ENCODE measurements at regions not wholly inside any gene's neighbourhood (a gene's known extent, or its start where the extent isn't known, plus 50 kb on each side); places are given as distances from the start of the nearest gene placed in this dataset.

GRCh38 chr5:159486836-159487235 lies 156.5 kb upstream of the IL12B start:
- BruUV-seq (replicated peaks) = no TSS peak
- ATAC-seq = no peak
- ChIA-PET POLR2A (no interaction called here), CTCF (no interaction called here), RAD21 (ENCODE audit: unreplicated experiment) (no interaction called here), SMC1A (ENCODE audit: uncharacterized antibody, unreplicated experiment) (interaction anchor here (2.8 kb wide), 1 partner anchor 17 kb away, joined by 9 read pairs; no protein-coding TSS in a partner anchor)
- H4K20me1 ChIP-seq (ENCODE audit: control insufficient read depth, insufficient read depth) = no peaks in the 10 kb centered on the region
- H3K4me1 ChIP-seq (ENCODE audit: control insufficient read depth, insufficient read depth, low read length) = no peaks in the 10 kb centered on the region
- no peak overlapping the region for H3K4me2 ChIP-seq (ENCODE audit: control insufficient read depth, insufficient read depth)
- no peak overlapping the region for H3K27ac ChIP-seq (ENCODE audit: control insufficient read depth, insufficient read depth)
- H3K79me2 ChIP-seq (ENCODE audit: control insufficient read depth, insufficient read depth, low read length) = no peaks in the 10 kb centered on the region
- H3K36me3 ChIP-seq (ENCODE audit: control insufficient read depth in 2 of 2, insufficient read depth in 2 of 2, low read length in 1 of 2) = no peaks in the 10 kb centered on the region; a peak in 1 of 4 replicates
- no peak overlapping the region for H3K4me3 ChIP-seq
- in situ Hi-C loops (cut with MboI) (no loop called here), intact Hi-C loops (cut with micrococcal nuclease; ENCODE audit: unreplicated experiment) (no loop called here)
- WGBS (ENCODE audit: insufficient coverage, insufficient replicate concordance, low lambda C conversion rate, missing lambda C conversion rate) = 39% methylated on average over 3 of the region's 3 CpGs
- H3K27me3 ChIP-seq (replicated peaks in 1 of 2; ENCODE audit: control insufficient read depth in 2 of 2, insufficient read depth in 2 of 2, low read length in 1 of 2) = no peaks in the 10 kb centered on the region
- H2AFZ ChIP-seq (ENCODE audit: control insufficient read depth, low read depth, low read length) = no peak overlapping the region
- DNase-seq (ENCODE audit: low read depth, low spot score) = no peak
- H3K9me3 ChIP-seq (replicated peaks; ENCODE audit: control insufficient read depth, insufficient read depth, low read length) = no peaks in the 10 kb centered on the region
- no peak for FAIRE-seq
- H3K9ac ChIP-seq (ENCODE audit: control insufficient read depth, insufficient read depth, low read length) = no peak overlapping the region
- TF ChIP-seq BMI1 (IDR thresholded peaks at IDR 0.05; ENCODE audit: borderline replicate concordance) = no peak
- TF ChIP-seq CREB1 (IDR thresholded peaks at IDR 0.05; ENCODE audit: low read depth) = no peak
- TF ChIP-seq BCL11A (IDR thresholded peaks at IDR 0.05; ENCODE audit: low read depth, low read length) = no peak
- no peak for TF ChIP-seq ATF2 (IDR thresholded peaks at IDR 0.05; ENCODE audit: low read length)

GRCh38 chr5:159488516-159488915 lies 158.2 kb upstream of the IL12B start:
- Histone ChIP-seq H3K4me2 (ENCODE audit: control insufficient read depth, insufficient read depth) (no peak overlapping the region), H3K27ac (ENCODE audit: control insufficient read depth, insufficient read depth) (no peak overlapping the region), H3K9me3 (replicated peaks; ENCODE audit: control insufficient read depth, insufficient read depth, low read length) (no peaks in the 10 kb centered on the region), H3K4me3 (no peak overlapping the region), H4K20me1 (ENCODE audit: control insufficient read depth, insufficient read depth) (no peaks in the 10 kb centered on the region), H3K9ac (ENCODE audit: control insufficient read depth, insufficient read depth, low read length) (no peak overlapping the region), H3K27me3 (replicated peaks in 1 of 2; ENCODE audit: control insufficient read depth in 2 of 2, insufficient read depth in 2 of 2, low read length in 1 of 2) (no peaks in the 10 kb centered on the region), H2AFZ (ENCODE audit: control insufficient read depth, low read depth, low read length) (no peak overlapping the region), H3K4me1 (ENCODE audit: control insufficient read depth, insufficient read depth, low read length) (no peaks in the 10 kb centered on the region), H3K79me2 (ENCODE audit: control insufficient read depth, insufficient read depth, low read length) (no peaks in the 10 kb centered on the region), H3K36me3 (ENCODE audit: control insufficient read depth in 2 of 2, insufficient read depth in 2 of 2, low read length in 1 of 2) (no peaks in the 10 kb centered on the region; a peak in 1 of 4 replicates)
- RAD21 ChIA-PET (ENCODE audit: unreplicated experiment) = no interaction called here
- ATAC-seq = no peak
- intact Hi-C loops (cut with micrococcal nuclease; ENCODE audit: unreplicated experiment) = no loop called here
- POLR2A ChIA-PET = no interaction called here
- in situ Hi-C loops (cut with MboI) = no loop called here
- SMC1A ChIA-PET (ENCODE audit: uncharacterized antibody, unreplicated experiment) = interaction anchor here (1.1 kb wide), 1 partner anchor 75 kb away, joined by 3 read pairs; no protein-coding TSS in a partner anchor
- whole genome bisulfite sequencing (ENCODE audit: insufficient coverage, insufficient replicate concordance, low lambda C conversion rate, missing lambda C conversion rate) = 71% methylated on average over 4 of the region's 4 CpGs
- TF ChIP-seq FOXM1 (IDR thresholded peaks at IDR 0.05; ENCODE audit: low read depth, low read length) = no peak
- no peak for TF ChIP-seq SP1 (IDR thresholded peaks at IDR 0.05; ENCODE audit: low read depth, low read length)
- CTCF ChIA-PET = interaction anchor here (2.0 kb wide), 1 partner anchor 10 kb away, joined by 5 read pairs; no protein-coding TSS in a partner anchor
- no TSS peak for BruUV-seq (replicated peaks)
- no peak for DNase-seq (ENCODE audit: low read depth, low spot score)
- no peak for FAIRE-seq

Data from GM12878 (cell line).